Putamen (tissue), 1 donor: ENCODE measurements at regions not wholly inside any gene's neighbourhood (a gene's known extent, or its start where the extent isn't known, plus 50 kb on each side); places are given as distances from the start of the nearest gene placed in this dataset.

Experiments
- DNase-seq: peaks from one replicate; pipeline ENCODE4 v3.0.0-alpha.2; 2016; ENCODE audit warnings: low spot score

DNA sequence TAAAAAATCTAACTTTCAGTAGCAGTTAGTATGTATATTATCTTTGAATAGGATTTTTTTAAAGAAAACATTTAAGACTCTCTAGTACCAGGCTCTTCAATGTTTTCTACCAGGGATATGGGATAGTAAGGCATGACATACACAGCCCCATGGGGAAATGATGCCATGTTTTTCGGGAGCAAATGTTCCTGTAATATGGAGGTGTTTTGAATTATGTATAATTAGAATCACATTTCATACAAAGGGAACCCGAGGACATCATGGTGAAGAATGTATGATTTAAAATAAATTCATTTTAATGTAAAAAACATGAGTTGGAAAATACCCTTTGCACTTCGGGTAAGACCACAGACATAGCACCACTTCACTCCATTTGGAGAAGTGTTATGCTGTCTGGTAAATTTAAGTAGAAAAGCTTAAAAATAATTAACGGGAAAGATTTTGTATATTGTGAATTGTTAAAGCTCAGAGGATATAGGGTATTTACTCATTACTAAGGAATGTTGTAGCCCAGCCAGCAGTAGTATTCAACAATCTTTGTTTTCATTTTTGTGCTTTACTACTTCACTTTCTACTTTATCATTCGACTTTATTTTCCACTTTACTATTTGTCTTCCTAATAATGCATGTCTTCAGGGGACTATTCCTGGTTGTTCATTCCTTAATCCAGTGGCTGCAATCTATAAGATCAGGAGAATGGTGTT is 2050.7 kb downstream of the ARAP2 start:
- DNase-seq = no peak

DNA sequence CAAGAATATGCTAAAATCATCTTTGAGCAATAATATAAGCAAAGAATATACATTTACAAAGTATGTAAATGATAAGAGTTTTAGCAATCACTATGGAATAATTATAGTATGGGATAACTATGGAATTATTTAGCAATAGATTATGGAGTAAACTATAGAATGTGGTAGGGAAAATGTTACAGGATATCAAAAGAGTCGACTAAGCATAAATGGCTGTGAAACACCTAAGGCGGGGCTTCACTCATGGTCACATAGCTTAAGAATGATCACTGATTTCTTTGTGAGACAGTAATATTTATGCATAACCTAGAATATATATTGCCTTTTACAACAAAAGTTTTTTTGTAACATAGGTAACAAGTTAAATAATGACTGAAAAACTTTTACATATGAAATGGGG is 2049.7 kb downstream of the ARAP2 start:
- DNase-seq = no peak

DNA sequence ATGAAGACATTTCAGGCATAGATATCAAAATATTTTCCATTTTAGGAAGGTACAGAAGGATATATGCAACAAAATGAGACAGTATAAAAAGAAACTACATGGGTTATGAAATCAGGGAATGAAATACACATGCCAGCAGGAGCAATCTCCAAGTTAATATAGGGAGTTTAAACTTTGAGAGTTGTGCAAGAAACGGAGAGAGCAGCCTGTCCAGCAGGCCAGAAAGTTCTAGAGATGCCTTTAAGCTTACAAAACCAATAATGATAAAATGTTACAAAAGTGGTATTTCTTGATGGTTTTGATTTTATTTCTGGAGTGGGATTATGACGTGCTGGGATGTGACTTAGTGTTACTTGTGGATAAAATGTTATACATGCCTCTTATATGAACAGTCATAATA is 2047.9 kb downstream of the ARAP2 start:
- DNase-seq = no peak

DNA sequence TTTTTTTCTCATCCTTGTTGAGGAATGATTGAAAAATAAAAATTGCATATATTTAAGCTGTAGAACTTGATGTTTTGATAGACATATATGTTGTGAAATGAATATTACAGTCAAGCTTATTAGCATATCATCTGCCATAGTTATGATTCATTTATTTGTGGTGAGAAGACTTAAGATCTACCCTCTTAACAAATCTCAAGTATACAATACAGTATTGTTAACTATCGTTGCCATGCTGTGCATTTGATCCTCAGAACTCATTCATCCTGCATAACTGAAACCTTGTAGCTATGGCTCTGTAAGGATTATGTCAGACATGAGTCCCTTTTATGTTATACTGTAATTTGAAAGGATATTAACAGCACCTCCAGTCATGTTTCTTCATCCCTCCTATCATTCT is 2045.3 kb downstream of the ARAP2 start:
- no peak for DNase-seq

DNA sequence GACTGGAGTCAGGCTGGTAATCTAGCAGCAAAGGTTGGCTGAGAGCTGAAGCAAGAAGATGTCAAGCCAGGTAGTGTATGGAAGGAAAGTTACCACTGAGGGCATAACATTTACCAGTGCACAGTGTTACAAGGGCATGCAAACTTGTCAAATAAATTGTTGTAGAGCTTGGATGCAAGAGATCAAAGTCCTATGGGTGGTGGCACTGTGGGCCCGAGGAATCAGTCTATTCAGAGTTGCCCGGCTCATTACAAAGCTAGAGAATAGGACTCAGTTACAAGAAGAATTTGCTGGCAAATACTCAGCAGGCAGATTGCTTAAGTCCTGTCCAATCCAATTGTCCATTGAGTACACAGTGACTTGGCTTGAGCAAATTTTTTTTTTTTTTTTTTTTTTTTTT is 2043.8 kb downstream of the ARAP2 start:
- DNase-seq = no peak

DNA sequence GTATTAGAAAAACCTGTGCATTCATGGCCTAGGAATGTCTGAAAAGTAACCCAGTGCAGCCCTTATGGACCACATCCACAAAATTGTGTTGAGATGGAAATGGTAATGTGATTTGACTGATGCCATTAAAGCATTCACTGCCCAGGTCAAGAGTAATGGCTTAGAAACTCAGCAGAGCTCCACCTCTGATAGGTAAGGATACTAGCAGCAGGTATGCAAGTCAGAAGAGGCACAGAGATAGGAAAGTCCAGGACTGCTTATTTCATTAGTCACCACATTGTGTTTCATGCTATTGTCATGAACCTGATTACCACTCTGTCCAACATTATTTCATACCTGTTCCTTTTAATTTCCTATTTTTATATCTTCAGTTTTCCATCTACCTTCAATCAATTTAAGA is 2042.2 kb downstream of the ARAP2 start:
- no peak for DNase-seq

DNA sequence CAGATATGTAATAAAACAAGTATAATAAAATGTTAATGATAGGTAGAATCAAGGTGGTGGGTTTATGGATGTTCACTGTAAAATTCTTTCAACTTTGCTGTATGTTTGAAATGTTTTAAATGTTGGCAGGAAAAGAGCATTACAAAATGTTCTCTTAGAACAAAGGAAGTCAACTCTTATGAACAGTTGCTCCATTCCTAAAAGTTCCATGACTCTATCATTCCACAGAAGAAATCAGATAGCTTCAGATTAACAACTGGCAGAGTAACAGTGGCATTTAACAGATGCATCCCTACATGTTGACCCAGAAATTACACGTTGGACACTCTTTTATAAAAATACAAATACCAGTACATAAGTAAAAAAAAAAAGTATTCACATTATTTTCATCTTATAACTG is 2023.7 kb downstream of the ARAP2 start:
- DNase-seq = no peak

DNA sequence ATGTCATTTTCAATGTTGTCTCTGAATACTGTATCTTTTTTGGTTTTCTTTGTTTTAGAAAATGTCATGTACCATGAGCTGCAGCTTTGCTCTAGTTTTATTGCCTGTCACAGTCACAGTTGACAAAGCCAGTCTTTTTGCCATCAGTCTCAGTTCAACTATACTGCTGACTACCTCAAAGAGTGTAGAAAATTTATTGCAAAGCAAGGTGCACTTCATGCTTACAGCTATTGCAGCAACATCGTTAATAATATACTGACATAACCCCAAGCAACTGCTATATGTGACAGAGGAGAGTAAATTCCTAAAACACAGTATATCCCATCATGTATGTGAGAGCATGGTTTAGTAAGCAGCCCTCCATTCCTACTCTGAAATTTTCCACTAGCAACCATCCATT is 2022.3 kb downstream of the ARAP2 start:
- DNase-seq = peak; percentile 16

DNA sequence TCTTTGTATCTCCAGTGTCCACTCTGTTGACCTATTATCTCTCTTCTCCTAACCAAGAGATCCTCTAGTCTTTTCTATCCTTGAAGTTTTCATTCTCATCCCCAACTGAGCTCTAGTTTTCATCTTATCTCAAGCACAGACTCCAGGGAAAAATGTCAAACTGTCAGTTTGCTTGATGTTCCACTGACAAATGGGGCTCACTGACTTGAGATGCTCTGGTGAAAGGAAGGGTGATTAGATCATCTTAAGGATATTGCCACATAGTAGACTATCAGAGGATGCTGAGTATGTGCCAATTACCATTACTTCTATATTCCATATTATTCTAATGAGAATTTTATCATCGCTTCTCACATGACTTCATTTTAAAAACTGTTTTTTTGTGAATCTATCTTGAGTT is 2008.2 kb downstream of the ARAP2 start:
- DNase-seq = no peak

DNA sequence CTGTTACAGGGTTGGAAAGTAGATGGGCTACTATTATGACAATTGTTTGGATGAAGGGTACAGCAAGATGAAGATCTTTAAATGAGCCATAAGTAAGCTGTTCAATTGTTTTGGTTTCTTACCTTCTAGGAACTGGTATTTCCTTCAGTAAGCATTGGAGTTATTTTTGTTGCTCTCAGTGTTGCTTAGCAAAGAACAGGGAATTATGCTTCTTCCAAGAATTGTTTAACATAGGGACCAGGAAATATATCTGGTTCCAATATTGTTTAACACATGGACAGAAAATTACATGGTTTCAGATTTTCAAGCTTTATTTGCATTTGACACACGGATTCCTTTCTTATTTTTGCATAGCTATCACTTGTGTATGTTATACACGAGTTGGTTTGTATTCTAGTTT is 1999.0 kb downstream of the ARAP2 start:
- DNase-seq = no peak

DNA sequence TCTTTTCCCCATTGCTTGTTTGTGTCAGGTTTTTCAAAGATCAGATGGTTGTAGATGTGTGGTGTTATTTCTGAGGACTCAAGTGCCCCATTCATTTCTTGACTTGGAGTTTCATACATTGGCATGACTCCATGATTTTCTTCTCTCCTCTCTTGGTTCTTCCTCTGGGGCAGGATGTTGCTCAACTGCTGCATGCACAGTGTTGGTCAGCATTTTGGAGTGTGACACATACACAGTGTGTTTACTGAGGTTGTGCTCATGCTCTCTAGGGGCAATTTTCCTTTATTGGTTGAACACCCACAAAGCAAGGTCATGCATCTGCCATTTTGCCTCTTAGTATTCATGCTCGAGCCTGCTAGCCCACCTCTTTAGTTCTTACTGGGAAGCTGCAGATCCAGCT is 1993.8 kb downstream of the ARAP2 start:
- DNase-seq = no peak

DNA sequence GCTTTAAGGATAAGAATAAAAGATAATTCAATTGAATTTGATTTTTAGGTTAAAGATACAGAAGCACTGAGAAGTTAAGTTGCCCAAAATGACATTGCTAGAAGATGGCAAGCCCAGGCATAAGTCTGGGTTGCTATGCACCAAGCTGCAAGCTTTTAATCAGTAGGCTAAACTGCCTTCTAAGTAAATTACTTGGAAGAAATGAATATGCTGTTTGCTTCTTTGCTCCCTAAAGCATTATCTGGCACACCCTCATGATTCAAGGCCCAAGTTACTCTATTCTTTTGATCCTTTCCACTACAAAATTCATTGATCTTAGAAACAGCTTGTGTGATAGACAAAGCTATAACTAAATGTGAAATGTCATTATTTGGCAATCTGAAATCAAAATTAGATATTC is 1991.1 kb downstream of the ARAP2 start:
- no peak for DNase-seq

DNA sequence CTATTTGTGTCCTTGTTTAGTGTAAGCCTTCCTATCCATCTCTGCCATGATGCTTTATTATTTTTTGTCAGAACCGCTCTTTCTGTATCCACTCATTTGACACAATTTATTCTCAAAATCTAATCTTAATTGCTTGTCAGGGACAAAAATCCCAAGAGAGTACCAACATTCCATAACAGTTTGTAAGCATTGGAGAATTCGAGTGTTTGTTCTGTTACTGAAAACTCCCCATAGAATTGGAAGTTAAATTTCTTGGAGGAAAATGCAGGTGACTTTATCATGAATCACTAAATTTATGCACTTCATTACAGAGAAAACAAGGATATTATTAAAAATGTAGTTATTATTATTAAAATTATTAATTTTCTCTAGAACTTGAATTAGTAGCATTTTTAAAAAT is 1986.1 kb downstream of the ARAP2 start:
- DNase-seq = no peak

DNA sequence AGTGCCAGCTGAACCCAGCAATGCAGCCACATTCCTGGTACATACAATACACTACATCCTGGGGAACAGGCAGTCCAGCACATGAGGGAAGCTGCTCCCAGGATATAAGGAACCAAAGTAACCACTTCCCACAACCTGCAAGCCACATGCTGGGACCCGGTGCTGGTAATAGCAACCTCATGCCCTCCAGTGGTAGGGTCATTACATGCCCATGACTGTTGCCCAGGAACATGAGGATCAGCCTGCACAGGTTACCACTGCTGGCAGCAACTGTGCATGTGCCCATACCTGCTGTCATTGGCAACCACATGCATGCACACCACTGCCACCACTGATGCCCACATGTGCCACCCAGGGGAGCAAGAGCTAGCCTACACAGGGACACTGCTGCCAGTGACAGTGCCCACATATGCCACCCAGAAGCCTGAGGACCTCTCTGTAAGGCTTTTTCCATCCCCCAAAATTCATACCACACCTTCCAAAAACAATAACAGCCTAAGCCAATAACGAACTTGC is 1982.5 kb downstream of the ARAP2 start:
- DNase-seq = no peak

DNA sequence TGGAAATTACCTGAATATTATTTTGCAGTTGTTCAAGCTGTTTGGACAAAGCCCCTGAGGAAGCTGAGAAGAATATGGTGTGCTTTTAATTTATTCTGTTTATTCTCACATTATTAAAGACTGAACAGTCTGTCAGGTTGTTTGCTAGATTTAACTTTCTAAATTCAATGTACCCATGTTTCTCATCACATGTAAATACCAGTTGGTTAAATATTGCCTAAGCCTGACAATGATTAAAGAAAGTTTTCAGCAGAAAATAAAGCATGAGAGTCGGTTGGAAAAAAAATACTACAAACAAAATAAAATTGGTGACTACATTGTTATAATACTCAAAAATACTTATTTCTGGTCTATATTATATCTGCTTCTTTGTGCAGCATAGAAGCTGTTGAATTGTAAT is 1974.7 kb downstream of the ARAP2 start:
- DNase-seq = no peak

DNA sequence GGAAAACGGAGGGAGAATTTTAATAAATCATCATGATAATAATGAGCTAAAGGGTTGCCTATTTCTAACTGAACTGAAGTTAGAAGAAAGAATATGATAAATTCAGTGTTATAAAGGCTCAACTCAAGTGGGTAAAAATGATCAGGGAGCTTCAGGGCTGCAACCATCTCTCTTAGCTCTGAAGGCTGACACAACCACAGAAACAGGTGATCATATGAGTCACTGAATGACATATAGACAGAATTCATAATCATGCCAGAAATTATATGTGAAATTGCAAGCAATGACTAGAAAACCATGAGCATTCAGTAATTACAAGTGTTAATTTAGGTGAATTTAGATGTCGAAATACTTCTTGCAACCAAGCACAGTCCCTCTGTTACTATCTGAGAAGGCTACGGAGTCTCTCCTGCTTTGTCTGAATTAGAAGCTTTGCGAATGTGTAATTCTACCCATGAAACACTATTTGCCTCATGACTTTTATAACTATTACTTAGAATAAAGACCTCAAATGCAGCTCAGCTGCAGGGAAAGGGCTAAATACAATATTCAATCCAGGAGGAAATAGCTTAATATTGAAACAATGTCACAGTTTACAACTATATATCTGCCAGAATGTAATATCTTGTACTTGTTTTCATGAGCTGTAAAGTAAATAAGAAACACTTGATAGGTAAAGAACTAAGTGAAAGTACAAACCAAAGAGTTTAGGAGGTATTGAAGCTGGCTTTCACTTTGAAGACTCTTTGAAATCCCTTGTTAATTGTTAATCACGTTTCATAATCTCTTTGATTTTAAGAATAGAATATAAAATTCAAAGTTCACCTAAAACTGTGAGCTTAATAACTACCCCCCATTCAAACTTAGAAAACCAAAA is 1972.6 kb downstream of the ARAP2 start:
- no peak for DNase-seq

DNA sequence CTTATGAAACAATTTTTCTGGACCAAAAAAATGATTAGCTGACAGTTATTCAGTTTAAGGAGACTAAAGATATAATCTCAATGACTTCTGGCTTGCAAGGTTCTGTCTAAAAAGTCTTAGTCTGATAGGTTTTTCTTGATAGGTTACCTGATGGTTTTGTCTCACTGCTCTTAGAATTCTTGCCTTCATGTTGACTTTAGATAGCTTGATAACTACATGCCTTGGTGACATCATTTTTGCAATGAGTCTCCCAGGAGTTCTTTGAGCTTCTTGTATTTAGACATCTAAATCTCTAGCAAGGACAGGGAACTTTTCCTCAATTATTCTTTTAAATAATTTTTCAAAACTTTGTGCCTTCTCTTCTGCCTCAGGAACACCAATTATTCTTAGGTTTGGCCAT is 1965.3 kb downstream of the ARAP2 start:
- DNase-seq = no peak

DNA sequence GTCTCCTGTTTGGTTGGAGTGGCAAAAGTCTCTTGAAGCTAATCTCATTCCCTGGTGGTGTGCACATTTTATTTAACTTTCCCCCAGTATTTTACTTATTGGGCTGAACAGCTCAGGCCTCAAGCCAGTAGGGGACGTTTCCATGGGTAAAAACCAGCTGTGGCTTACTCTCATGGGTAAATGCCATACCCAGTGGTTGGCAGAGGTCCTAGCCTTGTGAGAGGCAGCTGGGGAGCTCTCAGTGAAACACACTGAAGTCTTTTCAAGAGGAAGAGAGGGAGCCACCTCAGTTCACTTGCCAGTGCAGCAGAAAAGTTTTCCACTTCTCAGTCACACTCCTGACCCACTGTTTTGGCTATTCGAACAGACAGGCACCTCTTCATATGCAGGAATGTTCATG is 1964.2 kb downstream of the ARAP2 start:
- no peak for DNase-seq

DNA sequence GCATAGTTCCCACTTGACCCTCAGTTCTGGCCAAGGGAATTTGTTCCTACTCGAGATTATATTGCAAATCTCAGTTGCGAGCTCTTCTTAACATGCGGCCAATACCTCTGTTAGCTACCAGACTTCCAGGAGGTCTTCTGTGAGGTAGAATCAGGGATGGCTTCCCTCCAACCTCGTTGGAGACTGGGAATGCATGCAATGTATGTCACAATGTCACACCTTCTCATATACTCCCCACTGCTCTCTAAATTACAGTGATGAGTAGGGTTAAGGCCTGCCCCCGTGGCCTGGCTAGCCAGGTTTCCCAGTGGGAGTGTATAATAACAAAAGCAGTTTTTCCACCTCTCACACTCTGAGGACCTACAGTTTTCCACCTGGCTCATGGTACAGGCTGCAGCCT is 1962.5 kb downstream of the ARAP2 start:
- no peak for DNase-seq

DNA sequence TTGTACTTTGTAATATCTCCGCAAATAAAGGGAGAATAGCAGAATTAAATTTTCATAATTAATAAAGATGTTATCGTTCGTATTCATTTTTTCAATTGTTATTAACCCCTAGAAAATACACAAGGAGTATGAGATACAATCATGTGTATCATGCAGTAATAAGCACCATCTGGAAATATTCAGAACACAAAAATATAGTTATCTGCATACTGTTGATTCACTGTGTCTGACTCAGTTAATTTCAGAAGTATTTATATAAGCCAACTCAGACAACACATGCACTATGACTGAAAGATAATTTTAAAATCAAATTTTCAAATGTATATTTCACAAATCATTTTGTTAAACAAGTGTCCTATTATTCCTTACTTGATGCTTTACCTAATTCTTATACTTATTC is 1954.8 kb downstream of the ARAP2 start:
- no peak for DNase-seq

DNA sequence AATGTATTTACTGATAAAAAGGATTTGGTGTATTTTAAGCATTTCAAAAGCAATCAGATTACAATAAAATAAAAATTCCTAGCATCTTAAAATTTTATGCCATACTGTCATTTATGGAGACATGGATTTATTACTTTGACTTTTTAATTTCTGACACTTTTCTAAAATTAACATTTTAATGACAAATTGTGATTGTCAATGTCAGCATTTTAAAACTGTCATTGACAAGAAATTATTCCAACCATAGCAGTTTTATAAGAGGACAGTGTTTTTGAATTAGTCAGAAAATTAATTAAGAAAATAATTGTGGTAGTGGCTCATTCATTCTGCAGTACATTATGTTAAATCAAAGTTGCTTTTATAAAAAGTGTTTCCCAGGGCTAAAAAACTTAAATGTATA is 1954.4 kb downstream of the ARAP2 start:
- no peak for DNase-seq

DNA sequence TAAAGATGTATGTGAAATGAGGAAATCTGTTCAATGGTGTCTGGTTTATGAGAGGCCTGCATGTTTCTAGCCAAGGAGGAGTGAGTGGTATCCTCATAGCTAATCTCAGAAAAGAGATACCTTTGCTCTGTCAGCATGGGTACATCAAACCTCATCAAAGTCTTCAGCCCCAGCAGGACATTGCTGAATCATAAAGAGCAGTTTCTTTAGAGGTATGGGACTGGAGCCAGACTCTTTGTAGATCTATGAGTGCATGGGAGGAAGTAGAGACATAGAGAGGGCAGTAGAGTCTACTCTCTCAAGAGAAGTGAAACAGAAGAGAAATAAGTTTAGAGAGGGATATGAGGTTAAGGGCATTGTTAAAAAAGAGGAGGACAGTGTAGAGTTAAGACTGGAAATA is 1950.9 kb downstream of the ARAP2 start:
- DNase-seq = no peak

DNA sequence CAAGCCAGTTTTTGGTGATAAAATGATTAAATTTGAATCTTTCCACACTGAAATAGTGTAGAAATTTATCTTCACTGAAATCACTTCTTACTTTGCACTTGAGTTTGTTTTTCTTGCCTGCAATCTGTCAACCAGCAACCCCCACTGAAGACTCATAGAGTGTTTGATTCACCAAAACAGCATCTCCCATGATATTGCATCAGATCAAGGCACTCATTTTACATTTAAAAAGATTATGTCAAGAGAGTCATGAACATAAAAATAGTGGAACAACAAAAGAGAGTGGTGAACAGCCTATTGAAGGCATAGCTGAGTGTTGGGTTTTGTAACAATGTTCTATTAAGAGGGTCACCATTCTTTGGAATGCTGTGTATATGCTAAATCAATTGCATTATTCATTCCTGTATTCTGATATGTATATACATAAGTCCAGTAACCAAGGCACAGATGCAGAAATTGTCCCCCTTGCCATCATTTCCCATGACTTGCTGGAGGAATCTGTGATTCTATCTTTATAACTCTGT is 1934.9 kb downstream of the ARAP2 start:
- DNase-seq = no peak
